GM13977 (cell line): ENCODE measurements at regions not wholly inside any gene's neighbourhood (a gene's known extent, or its start where the extent isn't known, plus 50 kb on each side); places are given as distances from the start of the nearest gene placed in this dataset.

Source experiments
- DNase-seq: peaks from one replicate; pipeline ENCODE4 v3.0.0; 2012; ENCODE audit warnings: low spot score
- in situ Hi-C: fragments of 300-500 bp; cut with MboI; formaldehyde crosslinking; loops from one replicate; pipeline ENCODE4 v1.12.0; 2022; ENCODE audit warnings: low sequenced_read_pairs, low pct_unique_long_range_greater_than_20kb, mixed read lengths, inconsistent platforms; ENCODE audit not compliant: unreplicated experiment
- TF ChIP-seq, protein P1 (sequence below): IDR thresholded peaks from 2 replicates; pipeline ENCODE4 v1.5.1; 2012; ENCODE audit warnings: mild to moderate bottlenecking, control low read depth; ENCODE audit not compliant: insufficient read depth; ENCODE audit errors: extremely low read depth, missing control alignments

DNA sequence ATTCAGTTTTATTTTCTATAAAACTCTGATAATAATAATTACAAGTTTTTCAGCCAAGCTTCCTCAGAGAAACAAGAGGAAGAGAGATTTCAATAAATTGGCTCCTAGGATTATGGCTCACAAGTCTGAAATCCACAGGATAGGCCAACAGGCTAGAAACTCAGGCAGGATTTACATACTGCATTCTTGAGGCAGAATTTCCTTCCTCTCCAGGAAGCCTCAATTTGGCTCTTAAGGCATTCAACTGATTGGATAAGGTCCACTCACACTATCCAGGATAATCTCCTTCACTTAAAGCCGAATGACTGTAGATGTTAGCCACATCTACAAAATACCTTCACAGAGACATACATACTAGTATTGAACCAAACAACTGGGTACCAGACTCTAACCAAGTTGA is 120.3 kb upstream of the FAT3 start:
- TF ChIP-seq, protein P1, sequence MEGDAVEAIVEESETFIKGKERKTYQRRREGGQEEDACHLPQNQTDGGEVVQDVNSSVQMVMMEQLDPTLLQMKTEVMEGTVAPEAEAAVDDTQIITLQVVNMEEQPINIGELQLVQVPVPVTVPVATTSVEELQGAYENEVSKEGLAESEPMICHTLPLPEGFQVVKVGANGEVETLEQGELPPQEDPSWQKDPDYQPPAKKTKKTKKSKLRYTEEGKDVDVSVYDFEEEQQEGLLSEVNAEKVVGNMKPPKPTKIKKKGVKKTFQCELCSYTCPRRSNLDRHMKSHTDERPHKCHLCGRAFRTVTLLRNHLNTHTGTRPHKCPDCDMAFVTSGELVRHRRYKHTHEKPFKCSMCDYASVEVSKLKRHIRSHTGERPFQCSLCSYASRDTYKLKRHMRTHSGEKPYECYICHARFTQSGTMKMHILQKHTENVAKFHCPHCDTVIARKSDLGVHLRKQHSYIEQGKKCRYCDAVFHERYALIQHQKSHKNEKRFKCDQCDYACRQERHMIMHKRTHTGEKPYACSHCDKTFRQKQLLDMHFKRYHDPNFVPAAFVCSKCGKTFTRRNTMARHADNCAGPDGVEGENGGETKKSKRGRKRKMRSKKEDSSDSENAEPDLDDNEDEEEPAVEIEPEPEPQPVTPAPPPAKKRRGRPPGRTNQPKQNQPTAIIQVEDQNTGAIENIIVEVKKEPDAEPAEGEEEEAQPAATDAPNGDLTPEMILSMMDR, result no peak
- DNase-seq, result no peak
- in situ Hi-C loops, result no loop called here

- DNase-seq, result no peak
- TF ChIP-seq, protein P1, result no peak
- in situ Hi-C loops, result no loop called here
Measured at GRCh38 chr11:92101920-92102319, 122.7 kb upstream of the FAT3 start.

GRCh38 chr11:92099183-92099582 is 125.4 kb upstream of the FAT3 start:
- TF ChIP-seq, protein P1, result no peak
- in situ Hi-C loops, result no loop called here
- no peak for DNase-seq

DNA sequence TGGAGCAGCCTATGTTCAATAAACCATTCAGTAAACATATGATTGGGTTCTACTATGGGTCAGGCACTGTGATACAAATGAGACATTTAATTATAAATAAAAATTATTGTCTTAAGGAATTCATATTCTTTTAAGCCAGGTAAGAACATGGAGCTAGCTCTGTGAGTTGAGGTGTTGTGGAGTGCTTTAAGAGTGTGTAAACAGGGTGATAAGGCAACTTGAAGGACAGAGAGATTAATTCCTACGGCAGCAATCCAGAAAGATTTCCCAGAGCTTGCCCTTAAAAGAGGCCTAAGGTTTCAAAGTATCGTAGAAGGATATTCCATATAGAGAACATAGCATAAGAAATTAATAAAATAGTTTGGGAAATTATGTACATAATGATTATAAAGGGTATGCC is 126.4 kb upstream of the FAT3 start:
- TF ChIP-seq, protein P1, result no peak
- in situ Hi-C loops, result no loop called here
- DNase-seq, result no peak

DNA sequence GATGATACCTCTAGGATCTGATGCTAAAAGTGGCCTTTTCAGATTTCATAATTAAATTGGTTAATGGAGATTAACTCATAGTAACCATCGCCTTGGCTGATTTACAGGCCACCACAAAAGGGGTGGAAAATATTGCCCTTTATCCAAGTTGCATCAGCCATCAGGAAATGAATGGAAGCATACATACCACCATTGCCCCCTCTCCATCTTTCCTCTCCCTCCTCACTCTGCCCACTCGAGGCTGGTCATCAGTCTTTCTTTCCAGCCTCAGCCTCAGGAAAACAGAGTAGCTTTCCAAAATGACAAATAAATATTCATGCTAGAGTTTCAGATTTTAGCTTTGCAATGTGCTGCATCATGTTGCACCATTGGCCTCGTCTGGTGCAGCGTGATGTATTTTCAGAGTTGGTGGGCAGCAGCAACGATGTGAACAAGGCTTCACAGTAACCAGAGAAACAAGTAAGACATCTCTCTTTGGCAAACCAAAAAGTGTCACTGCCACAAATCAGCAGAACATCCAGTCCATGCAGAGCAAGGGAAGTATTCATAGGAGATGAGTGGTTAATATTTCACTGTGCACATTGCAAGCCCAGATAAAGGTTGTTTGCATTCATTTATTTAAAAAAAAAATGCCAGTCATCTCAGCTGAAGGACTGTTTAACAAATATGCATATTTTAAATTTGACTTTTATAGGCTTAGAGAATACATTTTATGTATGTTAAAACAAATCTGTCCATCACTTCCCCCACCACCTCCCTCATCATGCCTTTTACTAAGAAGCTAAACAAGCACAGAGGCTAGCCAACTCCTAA is 136.7 kb upstream of the FAT3 start:
- in situ Hi-C loops, result no loop called here

DNA sequence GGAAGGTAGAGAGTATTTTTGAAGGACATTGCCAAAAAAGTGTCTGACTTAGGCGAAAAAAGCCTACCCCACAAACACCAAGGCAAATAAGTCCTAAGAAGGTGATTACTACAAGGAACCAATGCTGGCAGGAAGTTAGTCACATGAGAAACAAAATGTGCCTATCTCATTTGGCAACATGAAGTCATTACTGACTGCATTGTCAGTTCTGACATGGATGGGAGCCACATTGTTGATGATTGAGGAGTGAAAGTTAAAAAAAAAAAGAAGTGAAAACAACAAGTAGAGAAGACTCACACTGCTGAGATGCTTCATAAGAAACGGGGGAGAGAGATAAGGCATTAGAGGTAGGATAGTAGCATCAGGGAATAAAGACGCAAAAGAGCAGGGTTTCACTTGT is 141.5 kb upstream of the FAT3 start:
- in situ Hi-C loops, result no loop called here
- TF ChIP-seq, protein P1, result no peak
- no peak for DNase-seq

More for the DNA sequence above, 136.7 kb upstream of the FAT3 start:
- no peak for DNase-seq
- TF ChIP-seq, protein P1, result no peak
